PC-9 (cell line): ENCODE measurements at regions not wholly inside any gene's neighbourhood (a gene's known extent, or its start where the extent isn't known, plus 50 kb on each side); places are given as distances from the start of the nearest gene placed in this dataset.
"Not testable (repeated sequence)": the region's sequence is repeated elsewhere in the genome, so short reads cannot be mapped to it uniquely, and the experiment has no call there.

ENCODE experiments used
- BruUV-seq: library from RNA; stranded (reverse); fragments of 400-500 nt; replicated peaks from 2 replicates; lab custom pipeline; 2021; lab: Mats Ljungman, UMichigan
- CTCF ChIA-PET: fragments of 300-600 bp; sonication (Branson Sonifier 250); formaldehyde crosslinking; loops from one replicate; lab custom pipeline; 2022; ENCODE audit warnings: antibody characterized with exemption; lab: Charles Lee
- POLR2A ChIA-PET: fragments of 300-600 bp; sonication (Branson Sonifier 250); formaldehyde crosslinking; loops from one replicate; lab custom pipeline; 2022; ENCODE audit warnings: antibody characterized with exemption; ENCODE audit not compliant: unreplicated experiment; lab: Charles Lee
- DNase-seq, 2 experiments: peaks; one replicate each; pipeline versions ENCODE4 v3.0.0 to v3.0.0-alpha.2; 2015 to 2022; ENCODE audit warnings: mixed read lengths in 1 of 2
- H2AFZ ChIP-seq: fragments of 200-600 bp; sonication (generic); 2 replicates; pipeline ENCODE4 v1.8.1; 2017; ENCODE audit warnings: antibody characterized with exemption
- H3F3A ChIP-seq: fragments of 200-600 bp; sonication (generic); 2 replicates; pipeline ENCODE4 v1.8.1; 2017; ENCODE audit warnings: antibody characterized with exemption, mild to moderate bottlenecking, low read depth; ENCODE audit not compliant: insufficient read depth
- H3K27ac ChIP-seq: fragments of 200-600 bp; sonication (generic); 2 replicates; pipeline ENCODE4 v1.6.1; 2016; ENCODE audit warnings: mixed run types
- H3K27me3 ChIP-seq: fragments of 200-600 bp; sonication (generic); 2 replicates; pipeline ENCODE4 v1.6.1; 2016; ENCODE audit warnings: low read depth, mixed run types; ENCODE audit not compliant: insufficient read depth
- H3K36me3 ChIP-seq: fragments of 200-600 bp; sonication (generic); 2 replicates; pipeline ENCODE4 v1.6.1; 2016; ENCODE audit warnings: low read depth, mixed run types
- H3K4me1 ChIP-seq: fragments of 200-600 bp; sonication (generic); replicated peaks from 2 replicates; pipeline ENCODE4 v1.6.1; 2016; ENCODE audit warnings: mixed run types; ENCODE audit not compliant: insufficient read depth
- H3K4me2 ChIP-seq: fragments of 200-600 bp; sonication (generic); 2 replicates; pipeline ENCODE4 v1.6.1; 2017; ENCODE audit warnings: mixed run types
- H3K4me3 ChIP-seq: fragments of 200-600 bp; sonication (generic); 2 replicates; pipeline ENCODE4 v1.6.1; 2016; ENCODE audit warnings: mixed run types
- H3K79me2 ChIP-seq: fragments of 200-600 bp; sonication (generic); 2 replicates; pipeline ENCODE4 v1.6.1; 2017; ENCODE audit warnings: low read depth, mixed run types
- H3K9me2 ChIP-seq: fragments of 200-600 bp; sonication (generic); 2 replicates; pipeline ENCODE4 v1.8.1; 2017; ENCODE audit warnings: mild to moderate bottlenecking; ENCODE audit not compliant: insufficient read depth
- H3K9me3 ChIP-seq: fragments of 200-600 bp; sonication (generic); 2 replicates; pipeline ENCODE4 v1.8.1; 2016; ENCODE audit warnings: low read depth; ENCODE audit not compliant: insufficient read depth
- H4K20me1 ChIP-seq: fragments of 200-600 bp; sonication (generic); 2 replicates; pipeline ENCODE4 v1.8.1; 2017; ENCODE audit not compliant: insufficient read depth
- CTCF ChIP-seq: fragments of 200-600 bp; sonication (generic); conservative IDR thresholded peaks from 2 replicates; pipeline ENCODE4 v1.6.1; 2017; ENCODE audit warnings: mixed run types, antibody characterized with exemption, mild to moderate bottlenecking, moderate library complexity
- EZH2 ChIP-seq: fragments of 200-600 bp; sonication (generic); IDR thresholded peaks from 2 replicates; pipeline ENCODE4 v1.8.0; 2017; ENCODE audit warnings: antibody characterized with exemption, low read depth
- intact Hi-C: fragments of 100-400 bp; cut with micrococcal nuclease; formaldehyde crosslinking; loops from one replicate; pipeline ENCODE4 v1.10.0; 2022; ENCODE audit not compliant: unreplicated experiment

- H4K20me1 ChIP-seq, H3K4me3 ChIP-seq, H3K4me2 ChIP-seq, intact Hi-C loops, H3K9me3 ChIP-seq, H2AFZ ChIP-seq, BruUV-seq, H3K4me1 ChIP-seq, H3K27me3 ChIP-seq, H3F3A ChIP-seq, H3K36me3 ChIP-seq, POLR2A ChIA-PET, CTCF ChIA-PET, H3K27ac ChIP-seq, H3K79me2 ChIP-seq, DNase-seq, H3K9me2 ChIP-seq: not testable (repeated sequence)
These were observed 303.4 kb downstream of the RPIA start for GRCh38 chr2:88994856-88995255.

GRCh38 chr2:88996588-88996987 lies 305.1 kb downstream of the RPIA start:
- H2AFZ ChIP-seq, H3F3A ChIP-seq, H3K4me1 ChIP-seq, H3K4me3 ChIP-seq, CTCF ChIA-PET, H3K36me3 ChIP-seq, H4K20me1 ChIP-seq, H3K9me2 ChIP-seq, H3K4me2 ChIP-seq, BruUV-seq, H3K9me3 ChIP-seq, intact Hi-C loops, POLR2A ChIA-PET, DNase-seq, H3K27me3 ChIP-seq, H3K79me2 ChIP-seq, H3K27ac ChIP-seq: not testable (repeated sequence)

DNA sequence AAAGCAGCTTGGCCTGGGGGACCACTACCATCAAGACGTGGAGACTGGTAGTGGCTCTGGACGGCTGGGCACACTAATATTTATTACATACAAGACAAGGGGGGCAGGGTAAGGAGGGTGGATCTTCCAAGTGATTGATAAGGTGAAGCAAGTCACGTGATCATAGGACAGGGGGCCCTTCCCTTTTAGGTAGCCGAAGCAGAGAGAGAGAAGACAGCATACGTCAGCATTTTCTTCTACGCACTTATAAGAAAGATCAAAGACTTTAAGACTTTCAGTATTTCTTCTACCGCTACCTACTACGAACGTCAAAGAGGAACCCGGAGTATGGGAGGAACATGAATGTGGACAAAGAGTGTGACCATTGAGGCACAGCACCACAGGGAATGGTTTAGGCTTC lies 307.9 kb downstream of the RPIA start:
- Histone ChIP-seq H3K9me2 (no peaks in the 10 kb centered on the region), H3K79me2 (no peaks in the 10 kb centered on the region), H3K9me3 (no peaks in the 10 kb centered on the region), H3K4me3 (no peak overlapping the region), H4K20me1 (no peaks in the 10 kb centered on the region), H3F3A (no peaks in the 10 kb centered on the region), H3K4me1 (no peaks in the 10 kb centered on the region), H3K27me3 (no peaks in the 10 kb centered on the region), H2AFZ (no peak overlapping the region), H3K27ac (no peak overlapping the region), H3K36me3 (no peaks in the 10 kb centered on the region), H3K4me2 (no peak overlapping the region)
- intact Hi-C loops = no loop called here
- DNase-seq = no peak
- no TSS peak for BruUV-seq
- TF ChIP-seq EZH2 (no peak), CTCF (no peak)
- ChIA-PET CTCF (no interaction called here), POLR2A (no interaction called here)

DNA sequence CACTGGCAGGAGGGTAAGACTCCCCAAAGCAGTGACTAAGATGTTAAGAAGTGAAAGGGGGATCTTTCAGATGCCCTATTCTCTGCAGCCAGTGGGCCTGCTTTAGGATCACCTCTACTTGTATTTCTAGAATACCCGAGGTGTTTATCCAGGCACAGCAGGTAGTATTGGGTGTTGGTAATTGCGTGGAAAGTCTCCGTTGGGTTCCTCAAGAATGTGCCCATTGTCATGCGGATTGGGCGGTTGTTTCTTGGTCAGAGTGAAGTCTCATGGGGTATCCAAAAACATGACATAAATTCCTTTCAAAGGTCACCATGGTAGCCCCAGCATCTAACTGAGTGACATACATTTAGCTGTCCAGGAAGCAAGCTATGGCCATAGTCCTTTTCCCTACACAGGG lies 308.8 kb downstream of the RPIA start:
- Histone ChIP-seq H3K79me2 (no peaks in the 10 kb centered on the region), H3F3A (no peaks in the 10 kb centered on the region), H3K4me3 (no peak overlapping the region), H3K27ac (no peak overlapping the region), H3K9me2 (no peaks in the 10 kb centered on the region), H4K20me1 (no peaks in the 10 kb centered on the region), H3K4me1 (no peaks in the 10 kb centered on the region), H3K36me3 (no peaks in the 10 kb centered on the region), H3K4me2 (no peak overlapping the region), H3K27me3 (no peaks in the 10 kb centered on the region), H3K9me3 (no peaks in the 10 kb centered on the region), H2AFZ (no peak overlapping the region)
- TF ChIP-seq EZH2 (no peak), CTCF (no peak)
- POLR2A ChIA-PET = no interaction called here
- no peak for DNase-seq
- CTCF ChIA-PET = no interaction called here
- intact Hi-C loops = no loop called here
- BruUV-seq = no TSS peak

GRCh38 chr2:89004238-89004637 lies 312.8 kb downstream of the RPIA start:
- H3K9me2 ChIP-seq, H3K27ac ChIP-seq, H3K36me3 ChIP-seq, CTCF ChIA-PET, H4K20me1 ChIP-seq, H3K9me3 ChIP-seq, H3K79me2 ChIP-seq, H3K27me3 ChIP-seq, H3K4me2 ChIP-seq, H2AFZ ChIP-seq, intact Hi-C loops, BruUV-seq, DNase-seq, POLR2A ChIA-PET, H3K4me1 ChIP-seq, H3K4me3 ChIP-seq, H3F3A ChIP-seq: not testable (repeated sequence)

DNA sequence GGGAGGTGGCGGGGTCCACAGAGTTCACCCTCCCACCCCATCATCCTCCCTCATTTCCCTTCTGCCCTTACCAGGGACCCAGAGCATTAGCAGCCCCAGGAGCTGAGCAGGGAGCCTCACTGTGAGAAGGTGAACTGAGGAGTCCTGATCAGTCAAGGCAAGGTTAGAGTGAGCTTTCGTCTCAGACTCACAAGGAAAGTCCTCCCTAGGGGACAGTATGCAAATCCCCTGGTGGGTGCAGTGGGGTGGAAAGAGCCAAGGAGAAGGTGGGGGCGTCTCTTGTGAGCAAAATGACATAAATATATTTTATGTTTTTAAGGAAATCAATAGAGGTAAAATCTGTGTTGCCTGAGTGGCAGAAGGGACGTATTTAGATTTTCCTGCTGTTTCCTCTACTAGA lies 329.1 kb downstream of the RPIA start:
- intact Hi-C loops, POLR2A ChIA-PET, BruUV-seq: not testable (repeated sequence)

More for the DNA sequence above, 329.1 kb downstream of the RPIA start:
- H3K4me3 ChIP-seq, H2AFZ ChIP-seq, H3K27ac ChIP-seq, H4K20me1 ChIP-seq, DNase-seq, H3K27me3 ChIP-seq, CTCF ChIA-PET, H3F3A ChIP-seq, H3K4me2 ChIP-seq, H3K9me2 ChIP-seq, H3K36me3 ChIP-seq, H3K4me1 ChIP-seq, H3K9me3 ChIP-seq, H3K79me2 ChIP-seq: not testable (repeated sequence)
